Breast epithelium (tissue), 3 donors: ENCODE measurements at regions not wholly inside any gene's neighbourhood (a gene's known extent, or its start where the extent isn't known, plus 50 kb on each side); places are given as distances from the start of the nearest gene placed in this dataset.

ENCODE experiments used
- CTCF ChIP-seq, 3 donors: fragments of 450-650 bp; IDR thresholded peaks; one replicate each; pipeline ENCODE4 v1.5.1; 2016 to 2017; ENCODE audit warnings: antibody characterized with exemption in 3 of 3, mild to moderate bottlenecking in 3 of 3, moderate library complexity in 3 of 3
- POLR2A ChIP-seq: fragments of 450-650 bp; IDR thresholded peaks from one replicate; pipeline ENCODE4 v1.6.1; 2016; ENCODE audit warnings: antibody characterized with exemption, mild to moderate bottlenecking, moderate library complexity
- POLR2AphosphoS5 ChIP-seq, 3 donors: sonication (generic); formaldehyde crosslinking; IDR thresholded peaks; one replicate each; pipeline ENCODE4 v1.6.1; 2017; ENCODE audit warnings: antibody characterized with exemption in 3 of 3

GRCh38 chr1:101566883-101567538, 330.2 kb downstream of the S1PR1 start:
- TF ChIP-seq POLR2A (no peak), CTCF (IDR thresholded peaks at IDR 0.05) (no peak), POLR2AphosphoS5 (IDR thresholded peaks at IDR 0.05) (no peak)
